GM12878 (cell line): ENCODE measurements at regions not wholly inside any gene's neighbourhood (a gene's known extent, or its start where the extent isn't known, plus 50 kb on each side); places are given as distances from the start of the nearest gene placed in this dataset.

Source experiments
- ATAC-seq: fragments of 200-7000 bp; cut with Tn5 transposase; 3 replicates; pipeline ENCODE4 v1.9.1; 2020; ENCODE audit warnings: mild to moderate bottlenecking, moderate library complexity
- BruUV-seq: library from RNA; stranded (reverse); fragments of 400-500 nt; replicated peaks from 2 replicates; lab custom pipeline; 2021; lab: Mats Ljungman, UMichigan
- CTCF ChIA-PET: fragments of 300-600 bp; sonication (Branson Sonifier 250); formaldehyde crosslinking; extraction: SDS; loops from one replicate; lab custom pipeline; 2021; ENCODE audit warnings: inconsistent platforms; lab: Yijun Ruan, JAX
- POLR2A ChIA-PET: fragments of 350-600 bp; formaldehyde crosslinking; extraction: SDS; loops from one replicate; lab custom pipeline; 2021; ENCODE audit warnings: inconsistent platforms; lab: Charles Lee
- RAD21 ChIA-PET: fragments of 300-600 bp; sonication (Branson Sonifier 250); formaldehyde crosslinking; loops from one replicate; lab custom pipeline; 2023; ENCODE audit warnings: antibody characterized with exemption; ENCODE audit not compliant: unreplicated experiment; lab: Charles Lee
- SMC1A ChIA-PET: fragments of 300-600 bp; sonication (Branson Sonifier 250); formaldehyde crosslinking; loops from one replicate; lab custom pipeline; 2023; ENCODE audit not compliant: unreplicated experiment, uncharacterized antibody; lab: Charles Lee
- DNase-seq: peaks from one replicate; pipeline ENCODE4 v3.0.0-alpha.2; 2011; ENCODE audit warnings: low read depth, low spot score
- FAIRE-seq: peaks from 3 replicates; lab custom pipeline; 2011; peaks lifted over from hg19 to GRCh38; lab: Jason Lieb, UNC
- H2AFZ ChIP-seq: 2 replicates; pipeline ENCODE4 v1.6.0; 2011; ENCODE audit warnings: low read depth, low read length, control low read depth; ENCODE audit not compliant: control insufficient read depth
- H3K27ac ChIP-seq: 2 replicates; pipeline ENCODE4 v1.5.1; 2011; ENCODE audit warnings: control low read depth; ENCODE audit not compliant: control insufficient read depth, insufficient read depth
- H3K27me3 ChIP-seq, 2 experiments: replicated peaks in 1 of 2; 2 replicates each; pipeline versions ENCODE4 v1.6.0 to v1.6.1; 2011; ENCODE audit warnings: low read length in 1 of 2; ENCODE audit not compliant: control insufficient read depth in 2 of 2, insufficient read depth in 2 of 2
- H3K36me3 ChIP-seq, 2 experiments: 2 replicates each; pipeline ENCODE4 v1.5.1; 2011; ENCODE audit warnings: low read length in 1 of 2; ENCODE audit not compliant: control insufficient read depth in 2 of 2, insufficient read depth in 2 of 2
- H3K4me1 ChIP-seq: 2 replicates; pipeline ENCODE4 v1.6.1; 2011; ENCODE audit warnings: mild to moderate bottlenecking, low read length, moderate library complexity, mixed read lengths; ENCODE audit not compliant: control insufficient read depth, insufficient read depth
- H3K4me2 ChIP-seq: 2 replicates; pipeline ENCODE4 v1.6.0; 2011; ENCODE audit warnings: control low read depth; ENCODE audit not compliant: control insufficient read depth, insufficient read depth
- H3K4me3 ChIP-seq: fragments of 200-600 bp; sonication (generic); 2 replicates; pipeline ENCODE4 v1.5.1; 2016
- H3K79me2 ChIP-seq: 2 replicates; pipeline ENCODE4 v1.6.0; 2011; ENCODE audit warnings: low read length; ENCODE audit not compliant: control insufficient read depth, insufficient read depth
- H3K9ac ChIP-seq: 2 replicates; pipeline ENCODE4 v1.8.0; 2011; ENCODE audit warnings: low read length, control low read depth, mixed read lengths; ENCODE audit not compliant: control insufficient read depth, insufficient read depth
- H3K9me3 ChIP-seq: replicated peaks from 3 replicates; pipeline ENCODE4 v1.5.1; 2011; ENCODE audit warnings: mild to moderate bottlenecking, low read length; ENCODE audit not compliant: control insufficient read depth, insufficient read depth
- H4K20me1 ChIP-seq: 2 replicates; pipeline ENCODE4 v1.6.0; 2011; ENCODE audit not compliant: control insufficient read depth, insufficient read depth
- BACH1 ChIP-seq: fragments of 450-650 bp; IDR thresholded peaks from 2 replicates; pipeline ENCODE4 v1.6.1; 2017; ENCODE audit warnings: mild to moderate bottlenecking, borderline replicate concordance
- CBFB ChIP-seq: IDR thresholded peaks from 2 replicates; pipeline ENCODE4 v1.6.1; 2016; ENCODE audit warnings: antibody characterized with exemption, low read depth
- CBX5 ChIP-seq: sonication (generic); IDR thresholded peaks from 2 replicates; pipeline ENCODE4 v1.6.1; 2016; ENCODE audit warnings: low read depth, moderate library complexity, mild to moderate bottlenecking, inconsistent platforms
- MEF2B ChIP-seq: fragments of 450-650 bp; IDR thresholded peaks from 2 replicates; pipeline ENCODE4 v1.6.1; 2018; ENCODE audit warnings: mild to moderate bottlenecking, moderate library complexity; ENCODE audit not compliant: partially characterized antibody, poor library complexity, severe bottlenecking
- NR2C2 ChIP-seq: IDR thresholded peaks from 2 replicates; pipeline ENCODE4 v1.6.1; 2011; ENCODE audit warnings: borderline replicate concordance, low read depth; ENCODE audit not compliant: control insufficient read depth, insufficient read length
- PAX5 ChIP-seq: IDR thresholded peaks from 2 replicates; pipeline ENCODE4 v1.6.1; 2011; ENCODE audit warnings: low read depth, low read length, borderline replicate concordance
- POLR2AphosphoS5 ChIP-seq: IDR thresholded peaks from 2 replicates; pipeline ENCODE4 v1.6.1; 2011; ENCODE audit warnings: mild to moderate bottlenecking, low read length, inconsistent platforms
- SRF ChIP-seq, 2 experiments: IDR thresholded peaks; 2 replicates each; pipeline ENCODE4 v1.6.1; 2011; ENCODE audit warnings: low read depth in 2 of 2, low read length in 2 of 2, mild to moderate bottlenecking in 1 of 2, moderate library complexity in 1 of 2
- TCF7 ChIP-seq: IDR thresholded peaks from 2 replicates; pipeline ENCODE4 v1.6.1; 2014; ENCODE audit warnings: antibody characterized with exemption, borderline replicate concordance
- WRNIP1 ChIP-seq: IDR thresholded peaks from 2 replicates; pipeline ENCODE4 v1.6.1; 2011; ENCODE audit warnings: low read depth, low read length, improper control_type of control experiment, borderline replicate concordance
- ZNF207 ChIP-seq: fragments of 450-650 bp; IDR thresholded peaks from 2 replicates; pipeline ENCODE4 v1.6.1; 2014; ENCODE audit warnings: antibody characterized with exemption, mild to moderate bottlenecking, borderline replicate concordance
- WGBS: methylation state at CpG from one replicate; pipeline ENCODE4 v1.1.6; 2016; ENCODE audit warnings: low lambda C conversion rate; ENCODE audit not compliant: insufficient replicate concordance, insufficient coverage; ENCODE audit errors: missing lambda C conversion rate; 5-methylcytosine and 5-hydroxymethylcytosine counted together
- in situ Hi-C: fragments of 300-500 bp; cut with MboI; formaldehyde crosslinking; loops from 9 replicates; pipeline ENCODE4 v1.14.3; 2018; ENCODE audit warnings: mixed read lengths
- intact Hi-C: fragments of 100-400 bp; cut with micrococcal nuclease; formaldehyde crosslinking; loops from one replicate; pipeline ENCODE4 v1.14.2; 2022; ENCODE audit not compliant: unreplicated experiment
- TF ChIP-seq, protein P1 (sequence below): fragments of 450-650 bp; conservative IDR thresholded peaks from 2 replicates; pipeline ENCODE4 v1.6.1; 2017; ENCODE audit warnings: mild to moderate bottlenecking, moderate library complexity
- TF ChIP-seq, protein P2 (sequence below): fragments of 450-650 bp; IDR thresholded peaks from 2 replicates; pipeline ENCODE4 v1.6.1; 2018; ENCODE audit warnings: borderline replicate concordance, mild to moderate bottlenecking; ENCODE audit not compliant: partially characterized antibody
- TF ChIP-seq, protein P3 (sequence below): fragments of 450-650 bp; IDR thresholded peaks from 2 replicates; pipeline ENCODE4 v1.6.1; 2017; ENCODE audit warnings: mild to moderate bottlenecking
- TF ChIP-seq, protein P4 (sequence below): fragments of 450-650 bp; IDR thresholded peaks from 2 replicates; pipeline ENCODE4 v1.6.1; 2016; ENCODE audit warnings: mild to moderate bottlenecking

DNA sequence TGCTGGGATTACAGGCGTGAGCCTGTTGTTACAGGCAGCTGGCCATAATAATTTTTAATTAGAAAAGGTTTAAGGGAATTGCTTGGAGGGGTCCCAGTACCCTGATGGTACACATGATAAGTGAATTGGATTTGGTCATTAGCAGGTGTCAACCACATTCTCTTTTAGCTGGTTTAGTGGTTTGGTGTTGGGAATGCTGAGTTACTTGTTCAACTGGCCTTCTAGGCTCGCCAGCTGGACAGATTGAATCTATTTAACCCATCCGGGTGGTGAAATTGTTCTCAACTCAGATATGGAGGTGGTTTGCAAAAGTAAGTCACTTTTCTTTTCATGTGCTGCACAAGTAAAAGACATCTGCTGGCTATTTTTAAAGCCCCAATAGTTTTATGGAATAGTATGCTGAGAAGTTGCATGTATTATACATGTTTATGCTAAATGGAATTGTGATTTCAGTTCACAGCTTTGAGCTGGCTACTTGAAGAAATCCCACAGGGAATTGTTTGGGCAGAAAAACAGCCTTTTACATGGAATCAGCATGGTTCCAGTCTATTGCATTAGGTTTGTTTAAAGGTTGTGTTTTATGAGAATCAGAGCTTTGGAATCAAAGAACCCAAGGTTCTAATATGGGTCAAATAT is 149.8 kb upstream of the SLC28A3 start:
- ChIA-PET CTCF (interaction anchor here (0.6 to 1.1 kb wide), 2 partner anchors 41 to 61 kb away, joined by 3 to 4 read pairs; no protein-coding TSS in a partner anchor), RAD21 (no interaction called here), POLR2A (no interaction called here), SMC1A (no interaction called here)
- FAIRE-seq, result no peak
- H3K4me1 ChIP-seq, result no peaks in the 10 kb centered on the region
- no peak overlapping the region for H2AFZ ChIP-seq
- no peak for ATAC-seq
- BruUV-seq, result no TSS peak
- no peak overlapping the region for H3K4me3 ChIP-seq
- 33% methylated on average over 3 of the region's 3 CpGs for WGBS
- in situ Hi-C loops, result no loop called here
- H3K27me3 ChIP-seq, result no peaks in the 10 kb centered on the region
- H3K9ac ChIP-seq, result no peak overlapping the region
- H3K9me3 ChIP-seq, result no peaks in the 10 kb centered on the region
- no peak for DNase-seq
- H4K20me1 ChIP-seq, result no peaks in the 10 kb centered on the region
- no peak overlapping the region for H3K27ac ChIP-seq
- intact Hi-C loops, result no loop called here
- no peaks in the 10 kb centered on the region for H3K79me2 ChIP-seq
- no peak overlapping the region for H3K4me2 ChIP-seq
- H3K36me3 ChIP-seq, result no peaks in the 10 kb centered on the region
- TF ChIP-seq CBFB, result no peak
- no peak for TF ChIP-seq POLR2AphosphoS5
- no peak for TF ChIP-seq CBX5
- no peak for TF ChIP-seq BACH1
- TF ChIP-seq PAX5, result no peak
- TF ChIP-seq, protein P1, sequence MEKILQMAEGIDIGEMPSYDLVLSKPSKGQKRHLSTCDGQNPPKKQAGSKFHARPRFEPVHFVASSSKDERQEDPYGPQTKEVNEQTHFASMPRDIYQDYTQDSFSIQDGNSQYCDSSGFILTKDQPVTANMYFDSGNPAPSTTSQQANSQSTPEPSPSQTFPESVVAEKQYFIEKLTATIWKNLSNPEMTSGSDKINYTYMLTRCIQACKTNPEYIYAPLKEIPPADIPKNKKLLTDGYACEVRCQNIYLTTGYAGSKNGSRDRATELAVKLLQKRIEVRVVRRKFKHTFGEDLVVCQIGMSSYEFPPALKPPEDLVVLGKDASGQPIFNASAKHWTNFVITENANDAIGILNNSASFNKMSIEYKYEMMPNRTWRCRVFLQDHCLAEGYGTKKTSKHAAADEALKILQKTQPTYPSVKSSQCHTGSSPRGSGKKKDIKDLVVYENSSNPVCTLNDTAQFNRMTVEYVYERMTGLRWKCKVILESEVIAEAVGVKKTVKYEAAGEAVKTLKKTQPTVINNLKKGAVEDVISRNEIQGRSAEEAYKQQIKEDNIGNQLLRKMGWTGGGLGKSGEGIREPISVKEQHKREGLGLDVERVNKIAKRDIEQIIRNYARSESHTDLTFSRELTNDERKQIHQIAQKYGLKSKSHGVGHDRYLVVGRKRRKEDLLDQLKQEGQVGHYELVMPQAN, result no peak
- TF ChIP-seq, protein P2, sequence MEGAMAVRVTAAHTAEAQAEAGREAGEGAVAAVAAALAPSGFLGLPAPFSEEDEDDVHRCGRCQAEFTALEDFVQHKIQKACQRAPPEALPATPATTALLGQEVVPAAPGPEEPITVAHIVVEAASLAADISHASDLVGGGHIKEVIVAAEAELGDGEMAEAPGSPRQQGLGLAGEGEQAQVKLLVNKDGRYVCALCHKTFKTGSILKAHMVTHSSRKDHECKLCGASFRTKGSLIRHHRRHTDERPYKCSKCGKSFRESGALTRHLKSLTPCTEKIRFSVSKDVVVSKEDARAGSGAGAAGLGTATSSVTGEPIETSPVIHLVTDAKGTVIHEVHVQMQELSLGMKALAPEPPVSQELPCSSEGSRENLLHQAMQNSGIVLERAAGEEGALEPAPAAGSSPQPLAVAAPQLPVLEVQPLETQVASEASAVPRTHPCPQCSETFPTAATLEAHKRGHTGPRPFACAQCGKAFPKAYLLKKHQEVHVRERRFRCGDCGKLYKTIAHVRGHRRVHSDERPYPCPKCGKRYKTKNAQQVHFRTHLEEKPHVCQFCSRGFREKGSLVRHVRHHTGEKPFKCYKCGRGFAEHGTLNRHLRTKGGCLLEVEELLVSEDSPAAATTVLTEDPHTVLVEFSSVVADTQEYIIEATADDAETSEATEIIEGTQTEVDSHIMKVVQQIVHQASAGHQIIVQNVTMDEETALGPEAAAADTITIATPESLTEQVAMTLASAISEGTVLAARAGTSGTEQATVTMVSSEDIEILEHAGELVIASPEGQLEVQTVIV, result no peak
- no peak for TF ChIP-seq NR2C2
- TF ChIP-seq TCF7, result no peak
- TF ChIP-seq SRF (IDR thresholded peaks at IDR 0.05; ENCODE audit: low read depth in 2 of 2, low read length in 2 of 2), result no peak
- TF ChIP-seq, protein P3, sequence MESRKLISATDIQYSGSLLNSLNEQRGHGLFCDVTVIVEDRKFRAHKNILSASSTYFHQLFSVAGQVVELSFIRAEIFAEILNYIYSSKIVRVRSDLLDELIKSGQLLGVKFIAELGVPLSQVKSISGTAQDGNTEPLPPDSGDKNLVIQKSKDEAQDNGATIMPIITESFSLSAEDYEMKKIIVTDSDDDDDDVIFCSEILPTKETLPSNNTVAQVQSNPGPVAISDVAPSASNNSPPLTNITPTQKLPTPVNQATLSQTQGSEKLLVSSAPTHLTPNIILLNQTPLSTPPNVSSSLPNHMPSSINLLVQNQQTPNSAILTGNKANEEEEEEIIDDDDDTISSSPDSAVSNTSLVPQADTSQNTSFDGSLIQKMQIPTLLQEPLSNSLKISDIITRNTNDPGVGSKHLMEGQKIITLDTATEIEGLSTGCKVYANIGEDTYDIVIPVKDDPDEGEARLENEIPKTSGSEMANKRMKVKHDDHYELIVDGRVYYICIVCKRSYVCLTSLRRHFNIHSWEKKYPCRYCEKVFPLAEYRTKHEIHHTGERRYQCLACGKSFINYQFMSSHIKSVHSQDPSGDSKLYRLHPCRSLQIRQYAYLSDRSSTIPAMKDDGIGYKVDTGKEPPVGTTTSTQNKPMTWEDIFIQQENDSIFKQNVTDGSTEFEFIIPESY, result no peak
- no peak for TF ChIP-seq ZNF207
- TF ChIP-seq MEF2B, result no peak
- no peak for TF ChIP-seq WRNIP1
- TF ChIP-seq, protein P4, sequence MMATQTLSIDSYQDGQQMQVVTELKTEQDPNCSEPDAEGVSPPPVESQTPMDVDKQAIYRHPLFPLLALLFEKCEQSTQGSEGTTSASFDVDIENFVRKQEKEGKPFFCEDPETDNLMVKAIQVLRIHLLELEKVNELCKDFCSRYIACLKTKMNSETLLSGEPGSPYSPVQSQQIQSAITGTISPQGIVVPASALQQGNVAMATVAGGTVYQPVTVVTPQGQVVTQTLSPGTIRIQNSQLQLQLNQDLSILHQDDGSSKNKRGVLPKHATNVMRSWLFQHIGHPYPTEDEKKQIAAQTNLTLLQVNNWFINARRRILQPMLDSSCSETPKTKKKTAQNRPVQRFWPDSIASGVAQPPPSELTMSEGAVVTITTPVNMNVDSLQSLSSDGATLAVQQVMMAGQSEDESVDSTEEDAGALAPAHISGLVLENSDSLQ, result no peak
